ENCODE measurements at regions not wholly inside any gene's neighbourhood (a gene's known extent, or its start where the extent isn't known, plus 50 kb on each side); places are given as distances from the start of the nearest gene placed in this dataset.
"Not testable (repeated sequence)": the region's sequence is repeated elsewhere in the genome, so short reads cannot be mapped to it uniquely, and the experiment has no call there.

GRCh38 chr17:83204230-83204725 lies 124.9 kb downstream of the METRNL start:
- no peak for DNase-seq

DNA sequence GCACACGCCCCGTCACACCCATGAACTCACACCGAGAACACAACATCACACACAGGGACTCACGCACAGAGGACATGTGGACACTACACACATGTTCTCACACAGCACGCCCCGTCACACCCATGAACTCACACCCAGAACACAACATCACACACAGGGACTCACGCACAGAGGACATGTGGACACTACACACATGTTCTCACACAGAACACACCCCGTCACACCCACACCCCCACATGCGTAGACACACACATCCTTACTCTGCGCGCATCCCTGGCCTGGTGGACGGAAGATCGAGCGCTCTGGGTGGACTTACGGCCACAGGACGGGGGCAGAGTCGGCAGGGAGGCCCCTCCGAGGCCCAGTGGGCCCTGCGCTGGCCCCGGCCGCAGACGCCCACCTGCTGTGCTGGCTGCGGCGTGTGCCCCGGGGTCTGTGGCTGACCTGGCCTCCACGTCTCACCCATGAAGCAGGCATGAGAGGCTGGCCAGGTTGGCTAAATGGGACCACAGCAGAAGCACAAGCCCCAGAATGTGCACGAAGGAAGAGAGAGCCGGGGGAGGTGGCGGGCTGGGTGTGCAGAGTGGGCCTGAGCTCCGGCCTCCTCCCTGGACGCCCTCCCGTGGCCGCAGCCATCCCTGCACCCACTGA lies 125.5 kb downstream of the METRNL start:
- not testable (repeated sequence) for DNase-seq

DNA sequence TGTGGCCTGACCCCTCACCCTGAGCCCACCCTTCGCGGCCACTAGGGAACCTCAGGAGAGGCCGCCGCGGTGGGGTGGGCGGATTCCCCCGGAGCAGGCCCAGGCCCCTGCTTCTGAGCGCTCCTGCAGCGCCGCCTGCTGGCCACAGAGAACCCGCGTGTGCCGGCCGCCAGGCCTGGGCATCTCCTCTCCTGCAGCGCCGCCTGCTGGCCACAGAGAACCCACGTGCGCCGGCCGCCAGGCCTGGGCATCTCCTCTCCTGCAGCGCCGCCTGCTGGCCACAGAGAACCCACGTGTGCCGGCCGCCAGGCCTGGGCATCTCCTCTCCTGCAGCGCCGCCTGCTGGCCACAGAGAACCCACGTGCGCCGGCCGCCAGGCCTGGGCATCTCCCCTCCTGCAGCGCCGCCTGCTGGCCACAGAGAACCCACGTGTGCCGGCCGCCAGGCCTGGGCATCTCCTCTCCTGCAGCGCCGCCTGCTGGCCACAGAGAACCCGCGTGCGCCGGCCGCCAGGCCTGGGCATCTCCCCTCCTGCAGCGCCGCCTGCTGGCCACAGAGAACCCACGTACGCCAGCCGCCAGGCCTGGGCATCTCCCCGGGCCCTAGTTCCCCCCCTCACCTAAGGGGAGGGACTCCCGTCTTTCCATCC lies 126.1 kb downstream of the METRNL start:
- DNase-seq: peak; percentile 41 to 47

DNA sequence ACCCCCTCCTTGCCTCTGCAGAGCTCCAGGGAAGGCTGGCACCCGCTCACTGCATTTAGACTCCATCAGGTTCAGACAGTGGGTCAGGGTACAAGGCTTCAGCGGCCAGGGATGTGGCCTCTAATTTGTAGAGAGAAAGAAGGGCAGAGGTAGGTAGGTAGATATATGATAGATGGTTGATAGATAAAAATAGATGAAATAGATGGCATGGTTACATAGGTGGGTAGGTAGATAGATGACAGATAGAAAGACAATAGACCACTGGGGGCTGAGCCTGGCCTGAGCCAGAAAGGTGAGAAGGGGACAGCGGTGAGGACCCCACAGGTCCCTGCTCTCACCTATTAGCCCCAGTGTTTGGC lies 126.6 kb downstream of the METRNL start:
- not testable (repeated sequence) for DNase-seq

DNA sequence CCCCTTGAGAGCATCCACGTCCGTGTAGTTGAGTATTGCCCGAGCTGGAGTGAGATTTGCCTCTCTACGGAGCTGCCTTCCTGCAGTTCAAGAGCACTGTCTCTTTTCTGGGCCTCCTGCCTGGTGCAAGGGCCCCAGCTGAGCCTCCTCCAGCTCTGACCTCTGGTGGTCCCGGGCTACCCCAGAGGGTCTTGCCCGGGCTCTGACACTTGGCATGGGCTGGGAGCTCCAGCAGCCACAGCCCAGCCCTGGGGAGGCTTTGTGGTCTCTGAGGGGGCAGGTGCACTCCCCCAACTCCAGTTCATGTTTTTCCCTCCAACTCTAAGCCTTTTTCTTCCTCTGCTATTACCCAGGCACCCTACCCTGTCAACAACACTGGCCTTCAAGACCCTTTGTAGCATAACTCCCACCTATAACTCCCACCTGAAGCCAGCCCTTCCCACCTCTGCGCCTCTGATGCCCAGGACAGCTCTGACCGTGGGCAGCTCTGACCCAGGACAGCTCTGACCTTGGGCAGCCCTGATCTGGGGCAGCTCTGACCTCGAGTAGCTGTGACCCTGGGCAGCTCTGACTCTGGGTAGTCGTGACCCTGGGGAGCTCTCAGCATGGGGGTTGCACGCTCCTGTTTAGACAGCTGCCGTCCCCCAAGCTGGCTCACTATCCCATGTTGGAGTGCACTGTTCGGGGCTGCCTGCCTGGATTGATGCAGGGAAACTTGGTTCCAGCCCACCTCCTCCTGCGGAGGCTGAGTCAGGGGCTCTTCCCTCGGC lies 127.6 kb downstream of the METRNL start:
- not testable (repeated sequence) for DNase-seq

- not testable (repeated sequence) for DNase-seq
Observed at GRCh38 chr17:83247001-83247400, 167.6 kb downstream of the METRNL start.

Data from activated CD4-positive, alpha-beta T cell treated with anti-CD3 and anti-CD28 coated beads, Interleukin-2, amount 50 U/mL, for 4 hours (primary cell).